ENCODE measurements at regions not wholly inside any gene's neighbourhood (a gene's known extent, or its start where the extent isn't known, plus 50 kb on each side); places are given as distances from the start of the nearest gene placed in this dataset.

GRCh38 chr12:115351514-115352077 is 667.6 kb upstream of the TBX3 start:
- no peak for DNase-seq (ENCODE audit: low read depth)
- TF ChIP-seq POLR2A (IDR thresholded peaks at IDR 0.05; ENCODE audit: extremely low read depth, insufficient read length) (no peak), MYC (IDR thresholded peaks at IDR 0.05; ENCODE audit: low read depth, low read length) (no peak), MAX (IDR thresholded peaks at IDR 0.05; ENCODE audit: low read depth, low read length) (no peak), CTCF (IDR thresholded peaks at IDR 0.05; ENCODE audit: low read depth, low read length) (no peak)
- no peak overlapping the region for H3K4me3 ChIP-seq (ENCODE audit: low read depth, low read length)

- no peak for DNase-seq (ENCODE audit: low read depth)
- no peak overlapping the region for H3K4me3 ChIP-seq (ENCODE audit: low read depth, low read length)
- no peak for TF ChIP-seq POLR2A (IDR thresholded peaks at IDR 0.05; ENCODE audit: extremely low read depth, insufficient read length)
- TF ChIP-seq MYC (IDR thresholded peaks at IDR 0.05; ENCODE audit: low read depth, low read length), result no peak
- TF ChIP-seq MAX (IDR thresholded peaks at IDR 0.05; ENCODE audit: low read depth, low read length), result no peak
- no peak for TF ChIP-seq CTCF (IDR thresholded peaks at IDR 0.05; ENCODE audit: low read depth, low read length)
Measured at GRCh38 chr12:115349711-115350110, 665.7 kb upstream of the TBX3 start.

- DNase-seq (ENCODE audit: low read depth), result no peak
- TF ChIP-seq MYC (IDR thresholded peaks at IDR 0.05; ENCODE audit: low read depth, low read length) (no peak), MAX (IDR thresholded peaks at IDR 0.05; ENCODE audit: low read depth, low read length) (no peak), POLR2A (IDR thresholded peaks at IDR 0.05; ENCODE audit: extremely low read depth, insufficient read length) (no peak), CTCF (IDR thresholded peaks at IDR 0.05; ENCODE audit: low read depth, low read length) (no peak)
- H3K4me3 ChIP-seq (ENCODE audit: low read depth, low read length), result no peak overlapping the region
Measured at GRCh38 chr12:115348301-115348700, 664.3 kb upstream of the TBX3 start.

- no peak for DNase-seq (ENCODE audit: low read depth)
- no peak for TF ChIP-seq MAX (IDR thresholded peaks at IDR 0.05; ENCODE audit: low read depth, low read length)
- no peak for TF ChIP-seq MYC (IDR thresholded peaks at IDR 0.05; ENCODE audit: low read depth, low read length)
- no peak for TF ChIP-seq POLR2A (IDR thresholded peaks at IDR 0.05; ENCODE audit: extremely low read depth, insufficient read length)
- TF ChIP-seq CTCF (IDR thresholded peaks at IDR 0.05; ENCODE audit: low read depth, low read length), result no peak
- no peak overlapping the region for H3K4me3 ChIP-seq (ENCODE audit: low read depth, low read length)
Measured at GRCh38 chr12:115343601-115344000, 659.6 kb upstream of the TBX3 start.

GRCh38 chr12:115343008-115343407 is 659.0 kb upstream of the TBX3 start:
- TF ChIP-seq CTCF (IDR thresholded peaks at IDR 0.05; ENCODE audit: low read depth, low read length) (no peak), POLR2A (IDR thresholded peaks at IDR 0.05; ENCODE audit: extremely low read depth, insufficient read length) (no peak), MAX (IDR thresholded peaks at IDR 0.05; ENCODE audit: low read depth, low read length) (no peak), MYC (IDR thresholded peaks at IDR 0.05; ENCODE audit: low read depth, low read length) (no peak)
- DNase-seq (ENCODE audit: low read depth), result no peak
- no peak overlapping the region for H3K4me3 ChIP-seq (ENCODE audit: low read depth, low read length)
